Mucosa of gallbladder (tissue), 1 donor: ENCODE measurements at regions not wholly inside any gene's neighbourhood (a gene's known extent, or its start where the extent isn't known, plus 50 kb on each side); places are given as distances from the start of the nearest gene placed in this dataset.
"Not testable (repeated sequence)": the region's sequence is repeated elsewhere in the genome, so short reads cannot be mapped to it uniquely, and the experiment has no call there.

Experiments
- DNase-seq: peaks from one replicate; pipeline ENCODE4 v3.0.0-alpha.2; 2020; ENCODE audit warnings: low spot score
- donor health status: DM: no; HTN: no; CAD: no.

DNA sequence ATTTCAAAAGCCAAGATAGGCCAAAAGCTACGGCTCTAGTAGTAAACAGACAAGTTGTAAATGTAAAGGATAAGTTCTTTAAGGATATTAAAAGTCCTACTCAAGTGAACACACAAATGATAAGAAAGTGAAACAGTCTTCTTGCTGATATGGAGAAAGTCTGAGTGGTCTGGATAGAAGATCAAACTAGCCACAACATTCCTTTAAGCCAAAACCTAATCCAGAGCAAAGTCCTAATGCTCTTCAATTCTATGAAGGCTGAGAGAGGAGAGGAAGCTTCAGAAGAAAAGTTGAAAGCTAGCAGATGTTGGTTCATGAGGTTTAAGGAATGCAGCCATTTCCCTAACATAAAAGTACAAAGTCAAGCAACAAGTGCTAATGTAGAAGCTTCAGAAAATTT is 111.7 kb upstream of the ZEB2 start:
- no peak for DNase-seq

DNA sequence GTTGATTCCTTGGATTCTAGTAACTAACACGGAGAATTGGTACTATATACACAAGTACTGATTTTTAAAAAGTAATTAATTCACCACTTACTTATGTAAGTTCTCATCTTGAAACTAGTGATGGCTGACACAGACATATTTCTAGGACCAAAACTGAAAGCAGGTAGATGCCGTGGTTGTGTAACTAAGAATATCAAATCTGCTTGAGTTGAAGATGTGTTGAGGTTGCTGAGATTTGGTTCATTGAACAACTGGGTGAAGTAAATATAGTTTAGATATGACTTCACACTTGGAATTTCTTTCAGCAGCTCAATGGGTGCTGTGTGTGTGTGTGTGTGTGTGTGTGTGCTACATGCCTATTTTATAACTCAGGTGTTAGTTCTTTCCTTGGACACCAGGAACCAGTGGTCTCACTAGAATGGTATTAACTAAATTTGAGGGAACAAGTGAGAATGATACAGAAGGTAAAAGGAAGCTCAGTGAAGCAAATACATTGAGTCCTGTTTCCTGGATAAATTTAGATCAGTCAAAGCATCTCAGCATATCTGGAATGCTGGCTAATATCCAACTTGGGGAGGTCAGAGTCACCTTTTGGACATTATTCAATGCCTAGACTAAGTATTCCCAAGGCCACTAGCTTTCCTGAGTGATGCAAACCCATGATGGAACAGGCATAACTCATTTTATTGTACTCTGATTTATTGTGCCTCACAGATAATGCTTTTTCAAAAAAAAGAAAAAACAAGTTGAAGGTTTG is 110.7 kb upstream of the ZEB2 start:
- no peak for DNase-seq

DNA sequence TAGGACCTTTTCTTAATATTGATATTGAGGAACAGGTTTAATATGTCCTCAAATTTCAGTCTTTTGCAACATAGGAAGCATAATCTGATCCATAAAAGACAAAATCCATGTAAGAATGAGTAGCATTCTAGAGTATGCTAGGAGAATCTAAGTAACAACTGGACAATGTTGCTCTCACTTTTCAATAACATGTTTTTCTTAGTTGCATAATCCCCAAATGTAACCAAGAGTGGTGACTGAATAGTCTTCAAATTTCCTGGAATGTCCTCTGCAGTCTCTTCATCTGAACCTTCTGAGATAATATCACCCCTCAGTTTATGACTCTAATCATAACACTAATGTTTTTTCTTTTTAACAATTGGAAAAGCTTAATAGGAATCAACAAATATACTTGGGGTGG is 110.0 kb upstream of the ZEB2 start:
- no peak for DNase-seq

GRCh38 chr2:144628566-144628965 is 108.6 kb upstream of the ZEB2 start:
- no peak for DNase-seq

- DNase-seq = no peak
Observed at GRCh38 chr2:144625626-144626025, 105.7 kb upstream of the ZEB2 start.

DNA sequence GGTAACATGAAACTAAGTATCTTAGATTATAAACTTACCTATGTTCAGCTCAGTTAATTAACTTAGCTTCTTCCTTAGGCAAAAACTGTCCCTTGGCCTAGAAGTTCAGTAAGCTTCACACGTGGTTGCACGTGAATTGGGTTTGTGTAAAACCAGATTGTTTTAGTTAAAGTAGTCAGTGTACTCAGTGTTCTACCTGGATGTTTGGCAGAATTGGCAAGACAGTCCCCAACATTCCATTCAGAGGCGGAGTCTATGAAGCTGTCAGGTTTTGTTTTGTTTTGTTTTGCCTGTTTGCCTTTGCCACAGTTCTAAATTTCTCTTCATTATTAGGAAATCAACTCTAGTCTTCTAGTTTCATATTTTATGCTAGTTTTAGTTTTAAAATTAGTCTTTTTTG is 105.3 kb upstream of the ZEB2 start:
- no peak for DNase-seq

DNA sequence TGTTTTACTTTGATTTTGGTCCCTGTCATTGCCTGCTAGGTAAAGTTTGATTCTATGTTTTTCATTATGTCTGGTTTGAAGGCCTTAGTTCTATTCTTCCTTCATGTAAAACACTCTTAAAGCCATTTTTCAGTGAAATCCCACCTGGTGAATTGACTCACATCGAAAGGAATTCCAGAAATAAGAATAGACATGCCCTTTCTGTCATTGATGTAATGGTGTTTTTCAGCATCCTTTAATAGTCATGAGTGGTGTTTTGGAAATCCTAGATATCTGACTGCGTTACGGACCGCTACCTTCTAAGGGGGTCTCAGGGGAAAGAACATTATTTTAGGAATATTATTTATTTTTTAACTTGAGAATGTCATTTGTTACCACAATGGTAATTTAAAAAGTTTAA is 104.5 kb upstream of the ZEB2 start:
- no peak for DNase-seq

GRCh38 chr2:144622373-144622772 is 102.5 kb upstream of the ZEB2 start:
- DNase-seq = not testable (repeated sequence)

DNA sequence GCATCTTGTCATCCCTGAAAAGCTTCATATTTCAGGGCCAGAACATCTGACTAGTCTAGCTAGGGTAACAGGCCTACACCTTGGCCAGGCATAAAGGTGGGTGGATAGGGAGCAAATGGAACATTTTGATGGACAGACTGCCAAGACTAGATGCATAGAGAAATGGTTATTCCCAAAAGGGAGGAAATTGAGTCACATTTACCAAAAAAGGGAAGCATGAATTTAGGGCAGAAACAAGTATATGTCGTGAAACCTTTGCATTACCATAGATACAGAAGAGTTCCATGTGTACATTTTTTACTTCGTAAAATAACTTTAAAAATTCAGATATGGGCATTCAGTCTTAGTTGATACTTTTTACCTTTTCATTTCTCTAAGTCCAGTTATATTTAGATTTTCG is 101.3 kb upstream of the ZEB2 start:
- DNase-seq = no peak

DNA sequence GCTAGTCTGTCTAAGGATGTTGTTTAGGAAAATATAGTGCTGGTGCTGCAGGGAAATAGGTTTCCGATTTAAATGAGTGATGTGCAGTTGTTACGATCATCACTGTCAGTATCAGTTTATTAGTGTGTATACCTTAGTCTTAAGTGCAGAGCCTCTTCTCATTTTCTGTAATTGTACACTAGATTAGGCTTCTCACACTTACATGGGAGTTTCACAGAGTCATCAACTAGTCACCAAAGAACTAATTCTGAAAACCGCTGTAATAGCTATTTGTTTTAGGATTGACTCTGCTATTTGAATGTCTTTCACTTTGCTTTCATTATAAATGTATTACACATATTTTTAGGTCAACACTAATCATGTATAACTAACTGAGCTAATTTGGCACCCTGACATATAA is 99.8 kb upstream of the ZEB2 start:
- no peak for DNase-seq

DNA sequence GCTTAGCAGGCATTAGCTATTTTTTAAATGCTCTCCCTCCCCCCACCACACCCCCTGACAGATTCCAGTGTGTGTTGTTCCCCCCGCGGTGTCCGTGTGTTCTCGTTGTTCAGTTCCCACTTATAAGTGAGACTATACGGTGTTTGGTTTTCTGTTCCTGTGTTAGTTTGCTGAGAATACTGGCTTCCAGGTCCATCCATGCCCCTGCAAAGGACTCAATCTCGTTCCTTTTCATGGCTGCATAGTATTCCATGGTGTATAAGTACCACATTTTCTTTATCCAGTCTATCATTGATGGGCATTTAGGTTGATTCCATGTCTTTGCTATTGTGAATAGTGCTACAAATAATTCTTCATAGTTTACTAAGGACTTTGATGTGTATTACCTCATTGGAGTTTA is 97.3 kb upstream of the ZEB2 start:
- DNase-seq = not testable (repeated sequence)

- no peak for DNase-seq
Observed at GRCh38 chr2:144615866-144616565, 96.1 kb upstream of the ZEB2 start.

- DNase-seq = peak; percentile 33
Observed at GRCh38 chr2:144607891-144608521, 88.1 kb upstream of the ZEB2 start.

DNA sequence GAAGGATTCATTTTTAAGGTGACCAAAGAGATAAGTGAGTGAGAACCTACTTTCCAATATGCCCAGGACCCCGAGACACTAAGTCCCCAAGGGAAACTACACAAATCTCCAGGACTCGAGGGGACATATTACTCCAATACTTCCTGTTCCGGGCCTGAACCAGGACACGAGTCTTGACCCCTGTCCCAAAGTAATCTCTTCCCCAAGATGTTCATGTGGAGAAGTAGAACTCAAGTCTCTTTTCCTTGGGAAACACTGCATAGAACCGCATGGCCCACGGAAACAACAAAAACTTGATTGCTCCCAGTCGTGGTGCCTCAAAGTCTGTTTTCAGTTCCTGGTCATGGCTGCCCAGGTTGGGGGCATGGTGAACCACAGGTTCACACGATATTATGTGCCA is 87.2 kb upstream of the ZEB2 start:
- DNase-seq = no peak

DNA sequence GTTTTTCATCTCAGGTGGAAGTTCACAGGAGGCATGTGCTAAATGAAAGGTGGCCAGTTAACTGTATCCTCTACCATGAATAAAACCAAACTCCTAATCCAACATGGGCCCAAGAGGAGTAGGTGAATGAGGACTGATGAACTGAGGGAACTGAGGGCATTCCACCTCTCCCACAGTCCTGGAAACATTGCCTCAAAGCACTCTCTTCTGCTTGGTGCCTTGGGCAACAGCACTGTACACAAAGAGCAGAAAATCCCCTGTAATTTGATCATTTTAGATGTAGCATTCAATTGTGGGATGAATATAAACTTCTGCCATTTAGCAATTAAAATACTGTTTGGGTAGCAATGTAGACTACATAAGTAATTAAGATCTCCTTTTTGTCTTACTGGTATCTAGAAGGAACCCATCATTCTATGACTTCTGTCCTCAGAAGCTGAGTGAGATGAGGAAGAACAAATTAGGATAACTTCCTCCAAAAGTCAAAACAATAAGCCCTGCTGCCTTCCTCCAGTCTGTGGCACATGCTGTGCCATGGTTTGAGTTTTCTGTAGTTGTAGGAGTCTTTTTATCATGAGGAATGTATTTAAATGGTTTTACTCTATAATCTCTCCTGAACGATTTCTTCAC is 86.7 kb upstream of the ZEB2 start:
- no peak for DNase-seq

- DNase-seq = no peak
Observed at GRCh38 chr2:144605231-144605840, 85.4 kb upstream of the ZEB2 start.

DNA sequence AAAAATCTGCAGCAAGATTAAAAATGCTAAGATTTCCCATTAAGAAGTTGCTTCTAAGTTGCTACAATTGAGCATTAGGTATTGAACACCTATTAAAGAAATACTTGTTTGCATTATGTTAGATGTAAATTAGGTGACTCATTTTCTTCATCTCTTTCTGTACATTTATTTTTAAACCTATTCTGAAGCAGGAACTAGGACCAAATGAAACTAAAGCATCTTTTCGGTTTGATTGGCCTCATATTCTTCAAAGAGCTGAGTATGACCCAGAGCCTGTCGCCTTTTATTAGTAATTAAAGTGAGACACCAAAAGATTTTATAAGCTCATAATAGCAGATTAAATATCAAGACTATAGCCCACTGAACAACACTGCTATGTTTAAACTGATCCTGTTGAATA is 83.4 kb upstream of the ZEB2 start:
- no peak for DNase-seq

- DNase-seq = no peak
Observed at GRCh38 chr2:144598906-144599305, 79.0 kb upstream of the ZEB2 start.

DNA sequence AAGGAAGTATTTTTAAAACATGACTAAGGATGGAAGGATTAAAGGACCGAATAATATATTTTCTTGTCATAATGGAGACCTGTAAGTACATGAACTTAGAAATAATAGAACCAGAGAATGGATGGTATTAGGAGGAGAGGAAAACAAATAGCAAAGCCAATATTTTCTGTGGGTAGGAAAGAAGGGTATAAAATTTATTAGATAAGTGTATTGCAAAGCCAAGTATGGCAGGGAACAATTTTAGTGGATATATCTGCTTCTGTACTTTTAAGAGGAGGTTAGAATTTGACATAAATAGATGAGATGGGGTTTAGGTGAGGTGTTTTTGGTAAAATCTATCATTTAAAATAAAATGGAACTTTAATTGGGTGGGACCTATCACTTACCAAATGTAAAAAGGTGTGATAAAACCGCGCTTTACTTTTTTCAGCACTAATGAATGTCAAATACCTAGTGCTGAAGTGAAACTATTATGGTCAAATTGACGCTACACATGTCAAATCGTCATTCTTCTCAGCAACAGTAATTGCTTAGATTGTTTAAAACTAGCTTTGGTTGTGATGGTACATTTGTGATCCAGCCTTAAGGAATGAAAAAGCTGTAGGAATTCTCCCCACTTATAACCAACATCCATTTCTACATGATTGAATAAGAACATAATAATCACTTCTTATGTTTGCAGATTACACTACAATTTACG is 78.1 kb upstream of the ZEB2 start:
- DNase-seq = no peak

- DNase-seq = no peak
Observed at GRCh38 chr2:144597388-144597787, 77.5 kb upstream of the ZEB2 start.

DNA sequence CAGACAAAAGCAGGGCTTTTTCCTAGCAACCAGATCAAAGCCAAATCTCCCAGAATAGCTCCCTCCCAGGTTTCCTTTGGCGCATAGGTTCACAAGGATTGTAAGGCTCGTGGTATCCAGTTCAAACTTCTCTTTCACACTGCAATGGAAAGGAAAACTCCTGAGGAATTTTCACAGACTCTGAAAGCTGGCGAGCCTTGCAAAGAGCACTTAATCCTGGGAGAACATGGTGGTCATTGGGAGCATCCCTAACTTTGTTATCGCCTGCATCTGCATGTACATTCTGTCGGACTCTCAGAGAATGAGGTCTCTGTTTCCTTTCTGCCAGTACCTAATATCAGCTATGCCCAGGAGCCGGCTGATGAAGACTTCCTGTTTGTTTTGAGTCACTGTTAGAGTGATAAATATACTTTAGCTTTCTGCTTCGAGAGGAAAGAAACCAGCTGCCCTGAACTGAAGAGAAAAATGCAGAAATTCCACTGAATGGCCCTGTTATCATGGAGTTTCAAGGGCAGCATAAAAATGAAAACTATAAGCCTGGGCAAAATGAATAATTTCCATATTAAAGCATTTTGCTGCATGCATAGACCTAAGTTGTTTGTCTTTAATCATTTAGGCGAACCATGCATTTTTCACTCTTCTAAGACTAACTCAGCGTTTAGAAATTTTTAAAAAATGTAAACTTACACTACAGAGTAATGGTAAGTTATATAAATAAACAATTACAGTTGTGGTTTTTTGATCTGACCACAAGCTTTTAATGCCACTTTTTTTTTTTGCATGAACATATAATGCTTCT is 76.4 kb upstream of the ZEB2 start:
- DNase-seq = no peak
